ENCODE measurements at regions not wholly inside any gene's neighbourhood (a gene's known extent, or its start where the extent isn't known, plus 50 kb on each side); places are given as distances from the start of the nearest gene placed in this dataset.
"Not testable (repeated sequence)": the region's sequence is repeated elsewhere in the genome, so short reads cannot be mapped to it uniquely, and the experiment has no call there.

GRCh38 chr4:141851246-141851891 lies 215.0 kb downstream of the IL15 start:
- DNase-seq = no peak

- no peak for DNase-seq
These were observed 216.8 kb downstream of the IL15 start for GRCh38 chr4:141853091-141853764.

GRCh38 chr4:141858437-141858836 lies 222.1 kb downstream of the IL15 start:
- DNase-seq = no peak

- DNase-seq = no peak
These were observed 224.6 kb downstream of the IL15 start for GRCh38 chr4:141860974-141861373.

GRCh38 chr4:141870152-141870551 lies 233.8 kb downstream of the IL15 start:
- DNase-seq = no peak

GRCh38 chr4:141871086-141871770 lies 234.8 kb downstream of the IL15 start:
- DNase-seq = no peak

- DNase-seq = not testable (repeated sequence)
These were observed 246.3 kb downstream of the IL15 start for GRCh38 chr4:141882650-141883049.

GRCh38 chr4:141884070-141884469 lies 247.7 kb downstream of the IL15 start:
- no peak for DNase-seq

GRCh38 chr4:141885112-141885511 lies 248.7 kb downstream of the IL15 start:
- no peak for DNase-seq

GRCh38 chr4:141890279-141890678 lies 253.9 kb downstream of the IL15 start:
- no peak for DNase-seq

- no peak for DNase-seq
These were observed 255.1 kb downstream of the IL15 start for GRCh38 chr4:141891260-141892120.

- DNase-seq = no peak
These were observed 260.3 kb downstream of the IL15 start for GRCh38 chr4:141896687-141897086.

GRCh38 chr4:141898346-141898745 lies 262.0 kb downstream of the IL15 start:
- DNase-seq = no peak

- no peak for DNase-seq
These were observed 262.7 kb downstream of the IL15 start for GRCh38 chr4:141899103-141899502.

- no peak for DNase-seq
These were observed 263.2 kb downstream of the IL15 start for GRCh38 chr4:141899541-141899940.

- DNase-seq = no peak
These were observed 264.5 kb downstream of the IL15 start for GRCh38 chr4:141900856-141901255.

- DNase-seq = no peak
These were observed 269.4 kb downstream of the IL15 start for GRCh38 chr4:141905751-141906150.

GRCh38 chr4:141909541-141909940 lies 273.2 kb downstream of the IL15 start:
- DNase-seq = peak; percentile 27

GRCh38 chr4:141912831-141913230 lies 276.4 kb downstream of the IL15 start:
- DNase-seq = no peak

GRCh38 chr4:141913928-141914327 lies 277.5 kb downstream of the IL15 start:
- no peak for DNase-seq

GRCh38 chr4:141914746-141915145 lies 278.4 kb downstream of the IL15 start:
- DNase-seq = no peak

GRCh38 chr4:141919649-141920048 lies 283.3 kb downstream of the IL15 start:
- DNase-seq = no peak

- DNase-seq = no peak
These were observed 284.9 kb downstream of the IL15 start for GRCh38 chr4:141921293-141921692.

All from skin of body (tissue), 1 donor.